SU-DHL-6 (cell line): ENCODE measurements at regions not wholly inside any gene's neighbourhood (a gene's known extent, or its start where the extent isn't known, plus 50 kb on each side); places are given as distances from the start of the nearest gene placed in this dataset.
"Not testable (repeated sequence)": the region's sequence is repeated elsewhere in the genome, so short reads cannot be mapped to it uniquely, and the experiment has no call there.

Experiments used
- H2AFZ ChIP-seq: fragments of 200-600 bp; sonication (generic); 2 replicates; pipeline ENCODE4 v1.6.1; 2014; ENCODE audit warnings: low read depth, mild to moderate bottlenecking, moderate library complexity, mixed read lengths, antibody characterized with exemption, low read length; ENCODE audit not compliant: severe bottlenecking
- H3F3A ChIP-seq: fragments of 200-600 bp; shearing (Covaris generic); 2 replicates; pipeline ENCODE4 v1.6.0; 2016; ENCODE audit warnings: antibody characterized with exemption, mild to moderate bottlenecking; ENCODE audit not compliant: insufficient read depth
- H3K27ac ChIP-seq: fragments of 200-600 bp; sonication (generic); 2 replicates; pipeline ENCODE4 v1.5.1; 2016; ENCODE audit warnings: low read depth, mild to moderate bottlenecking, low read length, moderate library complexity, mixed read lengths
- H3K27me3 ChIP-seq: fragments of 200-600 bp; sonication (generic), shearing (Covaris generic); 2 replicates; pipeline ENCODE4 v1.6.0; 2014; ENCODE audit warnings: mild to moderate bottlenecking, low read length
- H3K36me3 ChIP-seq: fragments of 200-600 bp; sonication (generic); 2 replicates; pipeline ENCODE4 v1.6.1; 2014; ENCODE audit warnings: mild to moderate bottlenecking, low read length, mixed read lengths
- H3K4me2 ChIP-seq: fragments of 300-600, 200-600 bp; shearing (Covaris generic), sonication (generic); 2 replicates; pipeline ENCODE4 v1.6.0; 2014; ENCODE audit warnings: low read length, low read depth, mild to moderate bottlenecking; ENCODE audit not compliant: poor library complexity, severe bottlenecking
- H3K4me3 ChIP-seq: fragments of 200-600 bp; sonication (generic); 2 replicates; pipeline ENCODE4 v1.5.1; 2014; ENCODE audit warnings: antibody characterized with exemption, low read length, mild to moderate bottlenecking, mixed read lengths; ENCODE audit not compliant: insufficient read depth, poor library complexity, severe bottlenecking
- H3K79me2 ChIP-seq: fragments of 200-600 bp; sonication (generic); 2 replicates; pipeline ENCODE4 v1.6.1; 2014; ENCODE audit warnings: mild to moderate bottlenecking, low read length, moderate library complexity; ENCODE audit not compliant: insufficient read depth
- H3K9ac ChIP-seq: fragments of 200-600 bp; sonication (generic); 2 replicates; pipeline ENCODE4 v1.7.0; 2014; ENCODE audit warnings: mild to moderate bottlenecking, low read length
- H3K9me2 ChIP-seq: fragments of 200-600 bp; sonication (generic); replicated peaks from 2 replicates; pipeline ENCODE4 v1.6.1; 2014; ENCODE audit warnings: low read length; ENCODE audit not compliant: insufficient read depth
- H3K9me3 ChIP-seq: fragments of 200-600 bp; sonication (generic); 2 replicates; pipeline ENCODE4 v1.6.1; 2014; ENCODE audit warnings: low read length, mixed read lengths; ENCODE audit not compliant: insufficient read depth
- H4K20me1 ChIP-seq: fragments of 200-600 bp; sonication (generic); 2 replicates; pipeline ENCODE4 v1.6.1; 2014; ENCODE audit warnings: low read depth, mild to moderate bottlenecking, antibody characterized with exemption, low read length, moderate library complexity, mixed read lengths
- EZH2phosphoT487 ChIP-seq: fragments of 200-600 bp; sonication (generic), shearing (Covaris generic); conservative IDR thresholded peaks from 2 replicates; pipeline ENCODE4 v1.6.1; 2018; ENCODE audit warnings: mild to moderate bottlenecking, antibody characterized with exemption, low read length, moderate library complexity, mixed read lengths
- TF ChIP-seq, protein P1 (sequence below): fragments of 200-600 bp; sonication (generic); IDR thresholded peaks from one replicate; pipeline ENCODE4 v1.5.1; 2017; ENCODE audit warnings: antibody characterized with exemption, mild to moderate bottlenecking, low read length, moderate library complexity; ENCODE audit not compliant: insufficient read depth, poor library complexity, severe bottlenecking

DNA sequence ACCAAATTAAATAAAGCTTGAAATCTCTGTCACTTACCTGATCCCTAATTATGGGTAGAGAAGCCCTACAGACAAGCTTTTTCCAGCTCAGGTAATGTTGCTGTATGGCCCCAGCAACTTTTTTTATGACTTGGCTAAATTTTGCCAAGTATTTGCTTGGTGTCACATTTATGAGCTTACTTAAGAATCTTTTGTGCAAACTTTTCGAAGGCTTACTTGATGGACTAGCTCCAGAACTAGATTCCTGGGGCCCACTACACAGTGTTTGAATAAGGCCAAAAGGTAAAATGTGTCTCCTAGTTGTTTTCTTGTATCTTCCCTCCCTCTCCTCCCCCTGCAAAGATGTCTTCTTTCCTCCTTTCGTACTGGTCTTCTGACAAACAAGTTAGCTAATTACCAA is 257.9 kb downstream of the OSR1 start:
- Histone ChIP-seq H3K36me3 (no peaks in the 10 kb centered on the region), H3K27ac (no peak overlapping the region), H3F3A (no peaks in the 10 kb centered on the region), H3K27me3 (no peaks in the 10 kb centered on the region), H3K79me2 (no peaks in the 10 kb centered on the region), H3K9me3 (no peaks in the 10 kb centered on the region), H4K20me1 (no peaks in the 10 kb centered on the region), H3K9me2 (no peaks in the 10 kb centered on the region), H3K9ac (no peak overlapping the region), H2AFZ (no peak overlapping the region), H3K4me2 (no peak overlapping the region), H3K4me3 (no peak overlapping the region)
- TF ChIP-seq EZH2phosphoT487, result no peak
- TF ChIP-seq, protein P1, sequence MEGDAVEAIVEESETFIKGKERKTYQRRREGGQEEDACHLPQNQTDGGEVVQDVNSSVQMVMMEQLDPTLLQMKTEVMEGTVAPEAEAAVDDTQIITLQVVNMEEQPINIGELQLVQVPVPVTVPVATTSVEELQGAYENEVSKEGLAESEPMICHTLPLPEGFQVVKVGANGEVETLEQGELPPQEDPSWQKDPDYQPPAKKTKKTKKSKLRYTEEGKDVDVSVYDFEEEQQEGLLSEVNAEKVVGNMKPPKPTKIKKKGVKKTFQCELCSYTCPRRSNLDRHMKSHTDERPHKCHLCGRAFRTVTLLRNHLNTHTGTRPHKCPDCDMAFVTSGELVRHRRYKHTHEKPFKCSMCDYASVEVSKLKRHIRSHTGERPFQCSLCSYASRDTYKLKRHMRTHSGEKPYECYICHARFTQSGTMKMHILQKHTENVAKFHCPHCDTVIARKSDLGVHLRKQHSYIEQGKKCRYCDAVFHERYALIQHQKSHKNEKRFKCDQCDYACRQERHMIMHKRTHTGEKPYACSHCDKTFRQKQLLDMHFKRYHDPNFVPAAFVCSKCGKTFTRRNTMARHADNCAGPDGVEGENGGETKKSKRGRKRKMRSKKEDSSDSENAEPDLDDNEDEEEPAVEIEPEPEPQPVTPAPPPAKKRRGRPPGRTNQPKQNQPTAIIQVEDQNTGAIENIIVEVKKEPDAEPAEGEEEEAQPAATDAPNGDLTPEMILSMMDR, result no peak

DNA sequence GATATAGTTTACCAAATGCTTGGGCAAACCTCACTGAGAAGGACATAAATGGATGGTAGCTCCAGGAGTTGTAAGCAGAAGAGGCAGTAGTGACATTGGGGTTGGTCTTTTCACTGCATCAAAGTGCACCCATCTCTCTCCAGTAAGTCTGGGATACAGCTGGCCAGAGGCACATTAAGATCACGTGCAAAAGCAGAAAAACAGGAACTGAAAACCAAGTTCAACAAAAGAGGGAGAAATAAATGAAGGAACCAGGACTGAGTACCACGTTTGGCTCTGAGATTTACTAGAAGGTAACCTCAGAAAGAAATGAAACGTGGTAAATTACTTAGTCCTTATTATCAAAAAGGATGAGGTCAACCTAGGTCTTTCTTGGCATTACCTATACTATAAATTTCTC is 259.2 kb downstream of the OSR1 start:
- no peaks in the 10 kb centered on the region for H3K9me3 ChIP-seq
- no peaks in the 10 kb centered on the region for H3K9me2 ChIP-seq
- TF ChIP-seq EZH2phosphoT487, result no peak
- TF ChIP-seq, protein P1, result no peak
- H4K20me1 ChIP-seq, result no peaks in the 10 kb centered on the region
- no peaks in the 10 kb centered on the region for H3K27me3 ChIP-seq
- H3K4me3 ChIP-seq, result no peak overlapping the region
- no peak overlapping the region for H3K9ac ChIP-seq
- no peaks in the 10 kb centered on the region for H3F3A ChIP-seq
- H3K4me2 ChIP-seq, result no peak overlapping the region
- no peak overlapping the region for H2AFZ ChIP-seq
- H3K36me3 ChIP-seq, result no peaks in the 10 kb centered on the region
- H3K79me2 ChIP-seq, result no peaks in the 10 kb centered on the region
- no peak overlapping the region for H3K27ac ChIP-seq

DNA sequence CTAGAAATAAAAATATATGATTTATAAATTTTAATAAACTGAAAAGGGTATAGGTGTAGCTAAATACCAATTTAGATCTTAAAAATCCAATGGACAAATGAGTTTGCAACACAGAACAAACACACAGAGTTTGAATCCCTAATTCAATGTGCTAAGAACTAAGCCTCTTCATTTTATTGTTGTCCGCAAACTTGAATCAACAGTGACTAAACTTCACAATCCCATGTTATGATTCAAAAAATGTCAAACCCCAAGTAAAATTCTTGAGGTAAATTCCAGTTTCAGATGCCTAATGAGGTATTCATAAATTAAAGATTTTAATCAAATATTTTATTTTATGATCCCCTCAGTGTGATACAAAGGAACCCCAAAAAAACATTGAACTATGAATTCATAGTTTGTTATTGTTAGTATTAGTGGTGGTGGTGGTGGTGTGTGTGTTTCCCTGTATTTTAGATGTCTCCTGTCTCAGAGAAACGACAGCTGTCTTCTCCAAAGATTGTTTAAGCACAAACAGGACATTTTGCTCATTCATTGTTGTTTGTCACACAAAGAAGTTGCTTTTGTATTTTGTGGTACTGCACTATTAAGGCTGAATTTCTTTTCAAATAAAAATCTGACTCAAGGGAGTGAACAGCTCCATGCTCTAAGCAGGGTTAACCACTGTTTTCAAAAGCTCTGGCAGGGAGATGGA is 259.8 kb downstream of the OSR1 start:
- no peaks in the 10 kb centered on the region for H4K20me1 ChIP-seq
- TF ChIP-seq, protein P1, result no peak
- no peak for TF ChIP-seq EZH2phosphoT487

DNA sequence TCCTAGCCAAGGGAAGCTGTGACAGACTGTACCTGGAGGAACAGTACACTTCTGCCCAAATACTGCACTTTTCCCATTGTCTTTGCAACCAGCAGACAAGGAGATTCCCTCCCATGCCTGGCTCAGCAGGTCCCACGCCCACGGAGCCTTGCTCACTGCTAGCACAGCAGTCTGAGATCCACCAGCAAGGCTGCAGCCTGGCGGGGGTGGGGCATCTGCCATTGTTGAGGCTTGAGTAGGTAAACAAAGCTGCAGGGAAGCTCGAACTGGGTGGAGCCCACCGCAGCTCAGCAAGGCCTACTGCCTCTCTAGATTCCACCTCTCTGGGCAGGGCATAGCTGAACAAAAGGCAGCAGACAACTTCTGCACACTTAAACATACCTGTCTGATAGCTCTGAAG is 268.9 kb downstream of the OSR1 start:
- H3K9me2 ChIP-seq, H3K4me2 ChIP-seq, H3K4me3 ChIP-seq, H3K27ac ChIP-seq, H3K36me3 ChIP-seq, H2AFZ ChIP-seq, H3K9ac ChIP-seq, H3K79me2 ChIP-seq, H3K9me3 ChIP-seq, H3F3A ChIP-seq, H4K20me1 ChIP-seq, H3K27me3 ChIP-seq: not testable (repeated sequence)

More for the DNA sequence above, 259.8 kb downstream of the OSR1 start:
- H3K9me3 ChIP-seq, result no peaks in the 10 kb centered on the region
- no peak overlapping the region for H3K4me3 ChIP-seq
- H3F3A ChIP-seq, result no peaks in the 10 kb centered on the region
- H3K27me3 ChIP-seq, result no peaks in the 10 kb centered on the region
- H3K9ac ChIP-seq, result no peak overlapping the region
- no peaks in the 10 kb centered on the region for H3K79me2 ChIP-seq
- H3K9me2 ChIP-seq, result no peaks in the 10 kb centered on the region
- H3K27ac ChIP-seq, result no peak overlapping the region
- H3K4me2 ChIP-seq, result no peak overlapping the region
- no peak overlapping the region for H2AFZ ChIP-seq
- no peaks in the 10 kb centered on the region for H3K36me3 ChIP-seq
